ENCODE measurements at regions not wholly inside any gene's neighbourhood (a gene's known extent, or its start where the extent isn't known, plus 50 kb on each side); places are given as distances from the start of the nearest gene placed in this dataset.

GRCh38 chr2:128436479-128437203 lies 118.0 kb upstream of the HS6ST1 start:
- no peak for DNase-seq (ENCODE audit: low read depth)

DNA sequence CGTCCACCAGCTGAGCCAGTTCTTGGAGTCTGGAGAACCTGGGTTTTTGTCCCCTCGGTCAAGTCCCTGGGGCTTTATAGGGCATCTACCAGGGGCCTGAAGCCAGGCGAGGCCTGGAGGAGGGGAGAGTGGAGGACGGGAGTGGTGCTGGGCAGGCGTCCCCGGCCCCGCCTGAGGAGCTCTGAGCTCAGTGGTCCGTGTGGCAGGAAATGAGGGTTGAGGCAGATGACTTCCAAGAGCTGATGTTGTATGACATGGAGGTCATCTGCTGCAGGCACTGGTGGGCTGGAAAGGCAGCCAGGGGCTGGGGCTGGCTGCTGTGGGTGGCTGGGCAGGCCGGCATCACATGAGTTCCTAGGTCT lies 118.5 kb upstream of the HS6ST1 start:
- no peak for DNase-seq (ENCODE audit: low read depth)

- DNase-seq (ENCODE audit: low read depth): no peak
These were observed 119.4 kb upstream of the HS6ST1 start for GRCh38 chr2:128438091-128438490.

DNA sequence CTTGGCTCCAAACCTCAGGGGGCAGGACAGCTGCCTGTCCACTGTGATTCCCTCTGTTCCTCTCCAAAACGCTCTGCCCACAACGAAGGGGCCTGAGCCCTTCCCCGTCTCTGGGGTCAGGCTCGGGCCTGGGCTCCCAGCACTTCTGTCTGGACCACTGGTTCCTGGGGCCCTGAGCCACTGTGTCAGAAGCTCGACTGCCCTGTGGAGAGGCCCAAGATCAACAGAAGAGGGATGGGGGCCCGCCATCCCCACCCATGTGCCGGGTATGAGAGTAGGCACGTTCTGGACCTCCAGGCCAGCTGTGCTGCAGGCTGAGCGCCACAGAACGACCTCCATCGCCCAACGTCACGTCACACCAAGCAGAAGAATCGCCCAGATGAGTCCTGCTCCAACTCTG lies 119.9 kb upstream of the HS6ST1 start:
- no peak for DNase-seq (ENCODE audit: low read depth)

DNA sequence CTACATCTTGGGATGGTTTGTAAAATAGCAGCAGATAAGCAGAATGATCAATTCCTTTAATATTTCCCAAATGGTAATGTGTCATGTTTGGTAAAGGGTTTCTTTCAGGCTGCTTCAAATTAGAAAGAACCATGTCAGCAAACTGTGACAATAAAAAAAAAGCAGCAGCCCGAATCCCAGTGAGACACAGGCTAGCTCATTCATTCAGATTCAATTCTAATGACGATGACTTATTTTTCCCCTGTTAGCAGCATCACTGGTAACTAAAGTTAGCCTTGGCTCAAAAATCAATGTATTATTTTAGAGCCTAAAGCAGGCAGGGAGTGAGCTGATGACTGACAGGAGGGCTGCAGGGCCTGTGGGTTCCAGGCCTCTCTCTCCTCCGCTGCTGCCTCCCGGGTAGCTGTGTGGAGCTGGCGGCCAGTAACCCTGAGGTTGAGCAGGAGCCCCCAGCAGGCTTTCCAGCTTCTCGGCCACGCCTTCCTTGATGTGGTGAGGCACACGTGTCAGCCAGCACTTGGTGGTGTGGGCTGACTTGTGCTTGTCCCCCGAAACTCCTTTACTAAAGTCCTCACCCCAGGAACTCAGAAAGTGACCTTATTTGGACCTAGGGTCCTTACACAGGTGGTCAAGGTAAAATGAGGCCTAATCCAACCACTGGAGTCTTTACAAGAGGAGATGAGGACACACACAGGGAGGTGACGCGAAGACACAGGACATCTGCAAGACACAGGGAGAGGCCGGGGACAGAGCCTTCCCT lies 120.5 kb upstream of the HS6ST1 start:
- DNase-seq (ENCODE audit: low read depth): no peak

- no peak for DNase-seq (ENCODE audit: low read depth)
These were observed 121.4 kb upstream of the HS6ST1 start for GRCh38 chr2:128439791-128440665.

DNA sequence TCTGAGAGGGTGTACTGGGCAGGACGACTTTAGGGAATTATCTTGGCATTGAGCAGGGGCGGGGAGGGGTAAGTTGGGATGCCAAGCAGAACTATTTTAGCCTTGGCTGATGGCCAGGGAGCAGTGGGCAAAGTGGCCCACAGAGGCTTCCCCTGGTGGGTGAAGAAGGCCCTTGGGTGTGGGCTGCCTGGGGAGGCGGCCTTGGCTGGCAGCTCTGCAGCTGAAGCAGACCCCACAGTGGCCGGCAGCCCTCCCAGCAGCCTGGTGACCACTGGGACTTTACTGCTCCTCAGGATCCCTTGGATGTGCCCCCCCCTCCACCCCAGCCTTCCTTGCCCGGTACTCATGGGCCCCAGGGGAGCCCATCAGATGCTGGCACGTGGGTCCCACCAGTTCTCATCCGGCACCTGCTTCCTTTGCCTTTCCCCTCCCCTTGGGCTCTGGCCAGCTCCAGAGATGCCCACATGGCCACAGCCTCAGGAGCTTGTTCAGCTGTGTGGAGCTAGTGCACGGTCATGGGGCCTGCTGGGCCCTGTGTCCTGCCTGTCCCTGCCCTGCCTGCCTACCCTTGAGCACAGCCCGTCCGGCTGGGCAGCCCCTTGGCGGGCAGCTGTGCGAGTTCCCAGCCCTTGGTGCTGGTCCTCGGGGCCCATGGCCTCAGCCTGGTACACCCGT lies 122.1 kb upstream of the HS6ST1 start:
- DNase-seq (ENCODE audit: low read depth): no peak

DNA sequence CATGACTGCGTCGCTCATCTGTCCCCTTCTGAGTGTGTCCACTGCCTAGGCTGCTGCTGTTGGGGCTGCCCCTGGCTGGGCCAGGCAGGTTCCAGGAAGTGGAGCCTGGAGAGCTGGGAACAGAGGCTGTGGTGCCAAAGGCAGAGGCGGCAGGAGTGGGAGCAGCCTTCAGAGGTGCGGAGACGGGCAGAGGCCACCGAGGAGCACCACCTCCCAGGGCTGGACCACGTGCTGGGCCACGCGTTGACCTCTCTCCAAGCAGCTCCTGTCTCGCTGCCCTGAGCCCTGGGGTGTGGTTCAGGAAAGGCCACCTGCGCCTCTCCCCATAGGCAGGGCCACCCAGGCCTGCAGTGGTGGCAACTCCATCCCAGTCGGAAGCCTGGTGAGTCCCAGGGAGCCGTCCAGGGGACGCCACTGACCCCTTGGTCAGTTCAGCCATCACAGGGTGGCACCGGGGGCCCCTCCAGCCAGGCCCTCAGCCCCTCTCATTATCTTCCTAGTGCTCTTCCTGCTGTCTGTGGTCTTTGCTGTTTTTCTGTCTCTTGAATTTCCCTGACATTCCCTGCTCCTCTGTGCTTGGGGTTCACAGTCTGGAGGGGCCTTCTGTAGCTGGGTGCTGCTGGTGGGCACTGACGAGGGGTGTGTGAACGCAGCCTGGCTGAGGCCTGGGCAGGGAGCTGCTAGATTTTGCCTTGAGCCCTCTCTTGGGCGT lies 122.8 kb upstream of the HS6ST1 start:
- DNase-seq (ENCODE audit: low read depth): no peak

GRCh38 chr2:128442053-128442751 lies 123.5 kb upstream of the HS6ST1 start:
- DNase-seq (ENCODE audit: low read depth): no peak

GRCh38 chr2:128442891-128443302 lies 124.2 kb upstream of the HS6ST1 start:
- DNase-seq (ENCODE audit: low read depth): no peak

GRCh38 chr2:128444121-128444771 lies 125.6 kb upstream of the HS6ST1 start:
- DNase-seq (ENCODE audit: low read depth): no peak

DNA sequence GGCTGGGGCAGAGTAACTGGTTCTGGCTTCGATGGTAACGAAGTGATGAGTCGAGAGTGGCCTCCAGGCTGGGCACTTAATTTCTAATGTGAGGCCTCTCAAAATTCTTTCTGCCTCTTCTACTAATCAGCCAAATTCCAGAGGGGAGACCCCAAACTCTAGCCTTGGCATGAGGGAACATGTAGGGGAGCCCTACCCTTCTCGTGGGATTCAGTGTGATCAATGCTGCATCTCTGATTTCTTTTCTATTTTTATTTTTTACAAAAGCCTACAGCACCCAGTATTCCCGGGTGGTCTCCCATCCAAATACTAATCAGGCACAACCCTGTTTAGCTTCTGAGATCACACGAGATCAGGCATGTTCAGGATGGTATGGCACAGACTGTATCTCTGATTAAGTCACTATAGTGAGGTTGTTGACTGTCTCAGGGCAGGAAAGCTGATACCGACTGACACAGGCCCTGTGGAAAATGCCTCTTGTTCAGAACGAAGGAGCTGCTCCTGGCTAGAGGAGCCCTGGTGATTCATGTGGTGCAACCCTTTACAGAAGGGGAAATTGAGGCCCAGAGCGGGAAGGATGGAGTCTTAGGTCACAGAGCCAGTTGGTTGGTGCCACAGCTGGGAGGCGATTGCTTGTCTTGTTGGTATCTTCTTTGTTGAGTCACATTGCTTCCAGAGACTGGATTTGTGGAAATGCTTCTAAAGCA lies 126.3 kb upstream of the HS6ST1 start:
- DNase-seq (ENCODE audit: low read depth): no peak

- DNase-seq (ENCODE audit: low read depth): no peak
These were observed 126.8 kb upstream of the HS6ST1 start for GRCh38 chr2:128445523-128445900.

DNA sequence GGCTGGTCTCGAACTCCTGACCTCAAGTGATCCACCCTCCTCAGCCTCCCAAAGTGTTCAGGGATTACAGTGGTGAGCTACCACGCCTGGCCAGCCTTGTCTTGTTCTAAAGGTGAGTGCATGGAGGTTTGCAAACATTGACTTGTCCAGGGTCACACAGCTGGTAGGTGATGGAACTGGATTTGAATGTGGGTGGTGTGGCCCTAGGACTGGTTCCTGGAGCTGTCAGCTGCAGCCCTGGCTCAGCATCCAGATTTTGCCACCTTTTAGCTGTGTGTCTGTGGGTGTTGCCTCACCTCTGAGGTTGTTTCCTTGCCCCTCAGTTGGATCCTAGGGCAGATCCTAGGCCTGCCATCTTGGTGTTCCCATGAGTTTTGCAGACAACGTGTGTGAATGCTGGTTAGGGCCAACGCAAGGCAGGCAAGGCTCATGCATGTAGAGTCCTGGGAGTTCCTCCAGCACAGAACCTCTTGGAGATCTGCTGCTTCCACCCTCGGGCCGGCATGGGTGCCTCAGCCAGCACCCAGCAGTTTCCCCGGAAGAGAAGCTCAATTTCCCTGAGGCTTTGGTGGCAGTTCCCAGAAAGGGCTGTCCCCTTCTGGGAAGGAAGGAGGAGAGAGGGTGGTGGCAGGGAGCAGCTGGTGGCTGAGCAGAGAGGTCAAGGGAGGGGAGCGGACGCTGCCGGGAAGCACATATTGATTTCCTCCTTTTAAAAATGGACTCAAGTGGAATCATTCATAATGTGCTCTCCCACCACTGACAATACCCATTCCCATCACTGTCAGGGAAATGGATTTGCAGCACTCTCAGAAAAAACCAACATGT lies 127.6 kb upstream of the HS6ST1 start:
- no peak for DNase-seq (ENCODE audit: low read depth)

DNA sequence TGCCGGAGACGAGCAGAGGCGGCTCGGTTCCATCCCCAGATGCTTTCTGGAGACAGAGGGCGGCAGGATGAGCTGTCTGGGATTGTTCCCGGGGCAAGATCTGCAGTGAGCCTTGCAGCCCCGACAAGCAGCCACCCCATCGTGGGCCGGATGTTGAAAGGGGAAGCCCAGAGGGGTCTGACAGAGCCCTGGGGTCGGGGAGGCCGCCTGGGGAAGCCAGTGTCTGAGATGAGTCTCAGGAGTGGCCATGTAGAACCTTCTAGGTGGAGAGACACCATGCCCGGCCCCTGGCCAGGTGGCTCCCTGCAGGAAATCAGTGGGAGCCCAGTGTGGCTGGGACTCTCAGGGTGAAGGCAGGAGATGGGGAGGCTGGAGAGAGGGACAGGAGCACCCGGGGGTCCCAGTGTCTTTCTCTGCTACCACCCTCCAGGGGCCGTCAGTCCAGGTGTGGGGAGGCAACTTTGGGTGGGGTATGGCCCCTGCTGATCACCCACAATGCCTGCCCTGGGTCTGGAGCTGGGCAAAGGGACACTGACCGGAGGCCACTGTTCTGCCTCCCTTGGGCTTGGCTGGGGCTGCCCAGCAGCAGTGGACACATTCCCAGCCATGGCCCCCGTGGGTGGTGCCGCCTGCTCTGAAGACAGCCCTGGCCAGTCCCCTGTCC lies 128.3 kb upstream of the HS6ST1 start:
- DNase-seq (ENCODE audit: low read depth): no peak

DNA sequence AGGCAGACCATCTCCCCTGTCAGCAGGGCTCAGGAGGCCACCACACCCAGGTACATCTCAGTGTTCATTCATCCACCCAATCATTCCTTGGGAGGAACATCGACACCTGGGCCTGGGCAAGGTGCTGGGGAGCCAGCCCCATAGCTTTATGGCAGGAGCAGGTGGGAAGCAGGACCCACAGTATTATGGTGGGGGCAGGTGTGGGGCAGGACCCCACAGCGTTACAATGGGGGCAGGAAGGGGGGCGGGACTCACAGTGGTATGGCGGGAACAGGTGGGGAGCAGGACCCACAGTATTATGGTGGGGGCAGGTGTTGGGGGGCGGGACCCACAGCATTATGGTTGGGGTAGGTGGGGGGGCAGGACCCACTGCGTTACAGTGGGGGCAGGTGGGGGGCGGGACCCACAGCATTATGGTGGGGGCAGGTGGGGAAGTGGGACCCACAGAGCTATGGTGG lies 128.9 kb upstream of the HS6ST1 start:
- no peak for DNase-seq (ENCODE audit: low read depth)

DNA sequence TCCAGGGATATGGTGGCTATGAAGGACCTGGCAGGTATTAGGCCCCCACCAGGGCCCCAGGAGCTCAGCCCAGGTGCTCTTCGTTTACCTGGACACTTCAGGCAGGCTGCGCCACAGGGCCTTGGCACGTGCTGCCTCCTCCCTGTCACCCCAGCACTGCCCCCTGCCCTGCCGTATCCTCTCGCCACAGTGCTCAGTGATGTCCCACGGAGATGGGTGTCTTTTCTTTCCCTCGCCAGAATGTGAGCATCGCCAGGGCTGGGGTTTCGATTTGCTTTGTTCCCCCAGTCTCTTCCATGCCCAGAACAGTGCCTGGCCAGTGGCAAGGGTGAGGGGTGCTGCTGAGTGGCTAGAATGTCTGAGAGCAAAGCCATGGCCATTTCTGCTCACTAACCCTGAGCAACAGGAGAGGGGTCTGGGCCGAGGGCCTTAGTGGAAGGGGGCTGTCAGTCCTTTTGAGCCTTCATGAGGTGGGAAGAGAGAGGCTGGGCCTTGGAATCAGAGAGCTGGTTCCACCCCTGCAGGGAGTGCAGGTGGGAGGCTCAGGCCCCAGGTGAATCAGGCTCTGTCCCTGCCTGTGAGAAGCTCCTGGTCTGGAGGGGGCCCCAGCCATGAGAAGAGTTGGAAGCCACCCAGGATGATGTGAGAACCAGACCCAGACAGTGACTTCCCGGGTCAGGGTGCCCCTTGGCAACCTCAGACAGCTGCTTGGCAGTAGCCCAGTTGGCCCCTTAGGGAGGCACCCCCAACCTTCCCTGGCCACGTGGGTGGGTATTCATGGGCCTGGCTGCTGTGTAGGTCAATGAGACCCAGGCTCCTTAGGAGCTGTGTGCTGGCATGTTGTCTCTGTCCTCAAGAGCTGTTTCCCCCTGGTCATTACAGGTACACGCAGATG lies 129.9 kb upstream of the HS6ST1 start:
- no peak for DNase-seq (ENCODE audit: low read depth)

All from RPMI7951 (cell line).